Limb (tissue), 2 donors: ENCODE measurements at regions not wholly inside any gene's neighbourhood (a gene's known extent, or its start where the extent isn't known, plus 50 kb on each side); places are given as distances from the start of the nearest gene placed in this dataset.
"Not testable (repeated sequence)": the region's sequence is repeated elsewhere in the genome, so short reads cannot be mapped to it uniquely, and the experiment has no call there.

Source experiments
- DNase-seq, 2 donors: peaks; one replicate each; pipeline ENCODE4 v3.0.0-alpha.2; 2016; ENCODE audit errors: extremely low spot score in 2 of 2

DNA sequence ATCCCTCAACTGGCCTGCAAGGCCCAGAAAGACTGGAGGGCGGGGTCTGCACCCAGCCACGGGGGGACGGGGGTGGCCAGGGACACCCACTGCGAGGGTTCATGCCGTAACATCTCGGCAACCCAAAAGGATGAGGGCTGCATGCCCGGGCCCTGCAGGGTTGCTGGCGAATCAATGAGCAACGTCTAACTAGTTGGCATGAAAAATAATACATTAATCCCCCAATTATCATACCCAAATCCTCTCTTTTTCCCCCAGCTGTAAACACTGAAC lies 232.2 kb downstream of the TUBA3C start:
- no peak for DNase-seq

GRCh38 chr13:18948664-18949488 lies 232.7 kb downstream of the TUBA3C start:
- no peak for DNase-seq

GRCh38 chr13:18948012-18948663 lies 233.5 kb downstream of the TUBA3C start:
- DNase-seq, result no peak

DNA sequence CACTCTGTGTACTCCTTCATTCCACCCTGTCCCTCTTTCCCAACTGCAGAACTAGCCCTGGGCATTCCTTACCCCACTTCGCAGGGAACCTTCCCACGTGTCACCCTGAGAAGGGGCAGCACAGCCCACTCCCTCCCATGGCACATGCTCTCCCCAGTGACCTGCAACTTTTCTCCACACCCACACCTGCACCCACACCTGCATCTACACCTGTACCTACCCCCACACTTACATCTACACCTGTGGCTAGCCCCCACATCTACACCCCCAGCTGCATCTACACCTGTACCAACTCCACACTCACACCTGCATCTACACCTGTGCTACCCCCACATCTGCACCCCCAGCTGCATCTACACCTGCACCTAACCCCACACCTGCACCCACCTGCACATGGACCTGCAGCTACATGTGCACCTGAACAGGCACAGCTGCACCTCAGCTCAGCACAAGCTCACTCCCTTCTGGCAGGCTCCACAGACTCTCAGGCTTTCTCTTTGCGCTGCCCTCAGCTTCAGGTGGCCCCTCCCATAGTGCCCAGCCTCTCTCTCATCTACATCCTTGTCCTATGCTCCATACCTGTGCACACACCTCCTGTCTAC lies 234.1 kb downstream of the TUBA3C start:
- DNase-seq, result no peak

DNA sequence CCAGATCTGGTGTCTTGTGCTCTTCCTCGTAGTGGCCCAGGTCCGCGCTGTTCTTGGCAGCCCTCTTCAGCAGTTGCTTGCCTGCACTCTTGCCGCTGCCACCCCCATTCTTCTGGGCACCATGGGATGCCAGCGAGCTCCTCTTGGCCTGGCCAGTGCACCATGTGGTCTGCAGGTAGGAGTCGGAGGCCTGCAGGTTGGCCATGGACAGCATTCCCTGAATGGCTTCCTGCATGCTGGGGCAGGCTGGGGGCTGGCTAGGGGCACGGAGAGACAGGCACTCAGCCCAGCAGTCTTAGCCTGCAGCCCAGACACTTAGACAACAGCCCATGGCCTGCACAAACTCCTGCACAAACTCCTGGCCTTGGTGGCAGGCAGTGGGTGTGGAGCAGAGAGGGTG lies 234.9 kb downstream of the TUBA3C start:
- DNase-seq, result no peak

DNA sequence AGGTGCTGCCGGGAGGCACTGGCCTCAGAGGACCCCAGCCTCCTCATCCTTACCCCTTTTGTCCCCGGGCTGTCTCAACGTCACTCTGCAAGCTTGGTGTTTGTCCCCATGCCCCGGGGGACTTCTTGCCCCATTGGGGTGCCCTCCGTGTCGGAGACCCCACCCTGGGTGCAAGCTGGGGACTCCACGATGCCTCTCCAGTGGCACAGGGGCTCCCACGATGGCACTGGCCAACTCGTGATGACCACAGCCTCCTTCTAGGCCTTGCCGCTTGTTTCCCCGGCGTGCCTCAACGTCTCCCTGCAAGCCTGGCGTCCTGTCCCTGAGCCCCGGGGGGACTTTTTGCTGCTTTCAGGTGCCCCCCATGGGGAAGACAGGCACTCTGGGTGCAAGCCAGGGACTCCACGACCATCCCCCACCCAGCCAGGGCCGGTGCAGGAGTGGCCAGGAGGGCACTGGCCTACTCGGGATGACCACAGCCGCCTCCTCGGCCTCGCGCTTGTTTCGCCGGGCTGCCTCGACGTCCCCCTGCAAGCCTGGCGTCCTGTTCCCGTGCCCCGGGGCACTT lies 237.0 kb downstream of the TUBA3C start:
- DNase-seq, result peak in 1 of 2 donors; percentile 21

DNA sequence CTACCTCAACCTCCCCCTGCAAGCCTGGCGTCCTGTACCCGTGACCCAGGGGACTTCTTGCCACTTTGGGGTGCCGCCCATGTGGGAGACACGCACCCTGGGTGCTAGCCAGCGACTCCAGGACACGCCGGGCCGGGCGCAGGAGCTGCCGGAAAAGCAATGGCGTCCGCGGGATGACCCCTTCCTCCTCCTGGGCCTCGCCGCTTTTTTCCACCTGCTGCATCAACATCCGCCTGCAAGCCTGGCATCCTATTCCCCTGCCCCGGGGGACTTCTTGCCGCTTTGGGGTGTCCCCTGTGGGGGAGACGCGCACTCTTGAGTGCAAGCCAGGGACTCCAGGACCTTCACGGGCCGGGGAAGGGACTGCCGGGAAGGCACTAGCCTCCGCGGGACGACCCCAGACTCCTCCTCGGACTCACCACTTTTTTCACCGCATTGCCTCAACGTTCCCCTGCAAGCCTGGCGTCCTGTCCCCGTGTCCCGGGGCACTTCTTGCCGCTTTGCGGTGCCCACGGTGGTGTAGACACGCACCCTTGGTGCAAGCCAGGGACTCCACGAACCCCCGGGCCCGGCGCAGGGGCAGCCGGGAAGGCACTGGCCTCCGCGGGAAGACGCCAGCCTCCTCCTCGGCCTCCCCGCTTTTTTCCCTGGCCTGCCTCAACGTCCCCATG lies 237.8 kb downstream of the TUBA3C start:
- DNase-seq, result peak in 1 of 2 donors; percentile 23

GRCh38 chr13:18943273-18943672 lies 238.4 kb downstream of the TUBA3C start:
- no peak for DNase-seq

DNA sequence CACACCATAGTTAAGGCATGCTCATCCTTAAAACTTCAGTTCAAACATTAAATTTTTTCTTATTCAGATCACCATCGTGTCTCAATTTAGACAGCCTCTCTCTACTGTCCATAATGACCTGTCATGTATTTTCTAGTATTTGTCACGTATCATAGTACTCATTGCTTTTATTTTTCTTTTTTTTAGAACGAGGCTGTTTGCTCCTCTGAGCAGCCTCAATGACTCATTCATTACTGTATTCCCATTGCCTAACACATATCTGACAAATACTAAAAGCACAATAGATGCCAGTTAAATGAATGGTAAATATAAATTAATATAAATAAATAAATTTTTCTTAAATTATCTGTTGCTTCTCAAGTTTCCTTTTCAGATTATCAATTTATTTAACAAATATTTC lies 245.5 kb downstream of the TUBA3C start:
- DNase-seq, result no peak

DNA sequence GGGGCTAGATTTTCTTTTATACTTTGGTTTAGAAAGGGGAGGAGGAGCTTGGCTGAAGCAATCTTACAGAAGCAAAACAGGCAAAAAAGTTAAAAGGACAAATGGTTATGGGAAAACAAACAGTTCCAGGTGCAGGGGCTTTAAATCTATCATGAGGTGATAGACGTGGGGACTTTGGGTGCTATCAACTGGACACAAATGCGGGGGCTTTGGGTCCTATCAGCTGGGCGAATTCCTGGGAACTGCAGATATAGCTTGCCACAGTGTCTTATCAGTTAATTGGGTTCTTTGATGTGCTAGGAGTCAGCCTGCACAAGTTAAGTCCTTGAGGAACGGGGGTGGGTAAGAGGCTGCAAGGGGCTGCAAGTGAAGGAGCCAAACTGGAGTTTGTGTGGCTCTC lies 260.6 kb downstream of the TUBA3C start:
- no peak for DNase-seq

DNA sequence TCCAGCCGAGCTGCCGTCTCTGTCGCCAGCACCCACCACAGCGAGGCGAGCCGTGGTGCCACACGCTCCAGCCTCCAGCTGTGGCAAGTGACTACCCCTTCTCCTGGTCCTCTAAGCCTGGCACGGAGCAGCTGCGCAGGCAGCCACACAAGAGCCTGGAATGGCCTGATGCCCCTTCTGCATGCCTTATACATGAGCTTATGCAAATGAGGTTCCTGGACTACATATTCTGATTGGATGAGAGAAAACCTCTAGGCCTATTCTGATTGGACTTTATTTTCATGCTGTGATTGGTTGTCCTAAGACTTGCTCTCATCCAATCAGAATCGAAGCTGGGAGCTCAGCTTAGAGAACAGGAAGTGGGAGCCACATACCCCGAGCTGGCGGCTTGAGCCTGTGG lies 276.5 kb downstream of the TUBA3C start:
- DNase-seq, result not testable (repeated sequence)

GRCh38 chr13:18895411-18895810 lies 286.2 kb downstream of the TUBA3C start:
- not testable (repeated sequence) for DNase-seq

- DNase-seq, result not testable (repeated sequence)
These were observed 290.4 kb downstream of the TUBA3C start for GRCh38 chr13:18891242-18891641.

DNA sequence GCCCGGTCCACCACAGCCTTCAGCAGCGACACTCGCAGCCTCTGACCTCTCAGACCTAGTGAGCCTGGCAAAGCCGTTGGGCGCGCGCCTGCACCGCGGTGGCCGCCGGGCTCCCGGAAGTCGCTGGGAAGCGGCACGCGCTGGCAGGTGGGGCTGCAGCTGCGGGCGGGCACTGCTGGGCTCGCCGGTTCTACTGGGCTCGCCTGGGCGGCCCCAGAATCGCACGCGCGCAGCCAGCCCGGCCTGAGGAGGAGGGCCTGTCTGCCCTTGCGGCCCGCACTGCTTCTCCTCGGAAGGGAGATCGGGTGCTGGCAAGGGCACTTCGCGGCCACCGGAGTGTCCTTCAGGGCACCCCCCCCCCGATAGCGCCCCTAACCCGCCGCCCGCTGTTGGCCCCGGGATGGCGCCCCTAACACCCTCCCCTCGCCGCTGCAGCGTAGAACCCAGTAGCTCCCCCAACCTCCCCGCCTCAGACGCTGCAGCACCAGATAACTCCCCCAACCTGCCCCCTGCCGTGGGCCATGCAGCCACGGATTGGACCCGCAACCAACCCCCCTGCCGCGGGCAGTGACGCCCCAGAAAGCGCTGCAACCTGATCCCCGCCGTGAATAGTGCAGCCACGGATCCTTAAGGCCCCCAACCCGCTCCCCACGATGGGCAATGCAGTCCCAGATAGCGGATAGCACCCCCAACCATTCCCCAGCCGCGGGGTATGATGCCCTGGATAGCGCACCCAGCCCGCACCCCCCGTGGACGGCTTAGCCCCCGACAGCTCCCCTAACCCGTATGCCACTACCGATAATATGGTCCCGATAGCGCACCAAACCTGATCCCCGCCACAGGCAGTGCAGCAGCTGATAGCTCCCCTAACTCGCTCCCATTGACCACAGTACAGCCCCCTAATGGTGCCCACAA lies 306.5 kb downstream of the TUBA3C start:
- DNase-seq, result not testable (repeated sequence)

DNA sequence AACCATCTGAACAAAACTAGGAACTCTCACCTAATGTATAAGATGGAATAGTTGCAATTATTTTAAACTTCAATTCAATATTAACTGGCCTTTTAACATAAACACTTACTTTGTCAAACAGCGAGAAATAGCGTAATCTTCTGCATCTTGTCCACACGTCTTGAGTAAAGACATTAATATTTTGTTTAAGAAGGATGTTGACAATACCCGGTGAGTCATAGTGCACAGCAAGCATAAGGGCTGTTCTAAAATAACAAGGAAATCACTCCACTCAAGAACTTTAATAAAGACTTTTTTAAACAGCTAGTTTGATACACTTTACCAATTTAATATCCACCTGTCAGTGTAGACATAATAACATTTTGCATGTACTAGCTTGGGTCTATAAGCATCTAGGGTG lies 311.1 kb downstream of the TUBA3C start:
- DNase-seq, result not testable (repeated sequence)

DNA sequence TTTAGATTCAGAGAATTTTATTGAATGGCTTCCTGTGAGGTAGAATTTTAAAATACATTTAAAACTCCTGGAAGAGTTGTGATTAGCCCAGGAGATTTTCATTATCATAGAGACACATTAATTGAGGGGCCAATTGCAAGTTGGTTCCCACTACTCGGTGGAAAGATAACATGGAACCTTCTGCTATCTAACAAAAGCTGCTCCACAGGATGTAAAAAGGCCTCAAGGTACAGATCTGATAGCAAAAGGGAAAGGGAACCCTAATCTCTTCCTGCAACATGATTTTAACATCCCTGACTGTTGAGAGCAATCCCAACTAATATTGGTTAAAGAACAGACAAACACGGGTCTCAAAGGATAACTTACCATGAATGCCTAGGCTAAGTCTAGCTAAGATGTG lies 312.3 kb downstream of the TUBA3C start:
- DNase-seq, result not testable (repeated sequence)

DNA sequence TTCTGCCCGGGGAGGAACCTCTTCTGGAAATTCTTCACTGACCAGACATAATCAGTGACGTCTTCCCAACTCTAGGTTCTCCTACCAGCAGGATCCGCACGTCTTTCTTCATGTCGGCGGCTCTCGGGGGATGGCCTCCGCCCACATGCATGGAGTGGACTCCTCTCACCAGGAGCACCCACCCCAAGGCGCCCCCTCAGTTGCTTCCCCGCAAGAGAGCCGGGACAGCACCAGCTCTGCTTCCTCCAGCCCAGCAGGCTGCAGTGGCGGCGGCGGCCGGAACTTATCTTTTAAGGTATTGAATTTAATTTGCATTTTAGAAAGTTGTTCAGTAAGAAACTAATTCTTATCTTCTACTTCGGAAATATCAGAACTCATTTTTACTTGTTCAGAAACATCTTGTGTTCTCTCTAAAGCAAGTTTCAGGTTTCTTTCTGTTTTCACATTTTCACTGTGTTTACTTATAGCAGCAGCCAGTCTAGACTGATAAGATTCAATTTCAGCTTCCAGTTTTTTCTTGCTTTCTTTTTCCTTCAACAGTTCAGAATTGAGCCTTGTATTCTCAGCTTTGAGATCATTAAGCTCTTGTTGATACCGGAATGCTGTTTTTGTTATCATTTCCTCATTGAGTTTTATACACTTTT lies 343.5 kb downstream of the TUBA3C start:
- DNase-seq, result not testable (repeated sequence)

DNA sequence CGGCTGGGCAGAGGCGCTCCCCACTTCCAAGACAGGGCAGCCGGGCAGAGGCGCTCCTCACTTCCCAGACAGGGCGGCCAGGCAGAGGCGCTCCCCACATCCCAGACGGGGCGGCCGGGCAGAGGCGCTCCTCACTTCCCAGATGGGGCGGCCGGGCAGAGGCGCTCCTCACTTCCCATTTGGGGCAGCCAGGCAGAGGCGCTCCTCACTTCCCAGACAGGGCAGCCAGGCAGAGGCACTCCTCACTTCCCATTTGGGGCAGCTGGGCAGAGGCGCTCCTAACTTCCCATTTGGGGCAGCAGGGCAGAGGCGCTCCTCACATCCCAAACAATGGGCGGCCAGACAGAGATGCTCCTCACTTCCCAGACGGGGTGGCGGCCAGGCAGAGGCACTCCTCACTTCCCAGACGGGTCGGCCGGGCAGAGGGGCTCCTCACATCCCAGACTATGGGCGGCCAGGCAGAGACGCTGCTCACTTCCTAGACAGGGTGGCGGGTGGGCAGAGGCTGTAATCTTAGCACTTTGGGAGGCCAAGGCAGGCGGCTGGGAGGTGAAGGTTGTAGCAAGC lies 344.4 kb downstream of the TUBA3C start:
- DNase-seq, result not testable (repeated sequence)

DNA sequence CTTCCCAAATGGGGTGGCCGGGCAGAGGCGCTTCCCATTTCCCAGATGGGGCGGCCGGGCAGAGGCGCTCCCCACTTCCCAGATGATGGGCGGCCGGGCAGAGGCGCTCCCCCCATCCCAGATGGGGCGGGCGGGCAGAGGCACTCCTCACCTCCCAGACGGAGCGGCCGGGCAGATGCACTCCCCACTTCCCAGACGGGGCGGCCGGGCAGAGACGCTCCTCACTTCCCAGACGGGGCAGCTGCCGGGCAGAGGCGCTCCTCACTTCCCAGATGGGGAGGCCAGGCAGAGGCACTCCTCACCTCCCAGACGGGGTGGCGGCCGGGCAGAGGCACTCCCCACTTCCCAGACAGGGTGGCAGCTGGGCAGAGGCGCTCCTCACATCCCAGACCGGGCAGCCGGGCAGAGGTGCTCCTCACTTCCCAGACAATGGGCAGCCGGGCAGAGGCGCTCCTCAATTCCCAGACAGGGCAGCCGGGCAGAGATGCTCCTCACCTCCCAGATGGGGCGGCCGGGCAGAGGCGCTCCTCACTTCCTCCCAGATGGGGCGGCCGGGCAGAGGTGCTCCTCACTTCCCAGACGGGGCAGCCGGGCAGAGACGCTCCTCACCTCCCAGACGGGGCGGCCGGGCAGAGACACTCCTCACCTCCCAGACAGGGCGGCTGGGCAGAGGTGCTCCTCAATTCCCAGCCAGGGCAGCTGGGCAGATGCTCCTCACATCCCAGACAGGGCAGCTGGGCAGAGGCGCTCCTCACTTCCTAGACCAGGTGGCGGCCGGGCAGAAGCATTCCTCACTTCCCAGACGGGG lies 345.0 kb downstream of the TUBA3C start:
- DNase-seq, result not testable (repeated sequence)
